Endothelial cell of umbilical vein (primary cell): ENCODE measurements at regions not wholly inside any gene's neighbourhood (a gene's known extent, or its start where the extent isn't known, plus 50 kb on each side); places are given as distances from the start of the nearest gene placed in this dataset.

ENCODE experiments used
- EZH2 ChIP-seq: IDR thresholded peaks from 2 replicates; pipeline ENCODE4 v1.6.1; 2012; ENCODE audit warnings: borderline replicate concordance, low read depth, mild to moderate bottlenecking, moderate library complexity, low read length, inconsistent platforms; ENCODE audit not compliant: severe bottlenecking
- FOS ChIP-seq: IDR thresholded peaks from 2 replicates; pipeline ENCODE4 v1.6.1; 2011; ENCODE audit warnings: mild to moderate bottlenecking, low read length, moderate library complexity, borderline replicate concordance; ENCODE audit not compliant: insufficient read depth
- GATA2 ChIP-seq: IDR thresholded peaks from 2 replicates; pipeline ENCODE4 v1.7.0; 2011; ENCODE audit warnings: low read depth, mild to moderate bottlenecking, moderate library complexity, mixed read lengths, low read length; ENCODE audit not compliant: insufficient read length, insufficient read depth
- JUN ChIP-seq: IDR thresholded peaks from 2 replicates; pipeline ENCODE4 v1.6.1; 2011; ENCODE audit warnings: borderline replicate concordance, low read depth; ENCODE audit not compliant: insufficient read length, insufficient read depth
- MYC ChIP-seq: IDR thresholded peaks from one replicate; pipeline ENCODE4 v1.6.1; 2011; ENCODE audit warnings: mild to moderate bottlenecking, low read depth, low read length
- POLR2A ChIP-seq: IDR thresholded peaks from 2 replicates; pipeline ENCODE4 v1.6.1; 2012; ENCODE audit warnings: low read depth, mild to moderate bottlenecking, control low read depth, low read length
- POLR2AphosphoS5 ChIP-seq: IDR thresholded peaks from 2 replicates; pipeline ENCODE4 v1.6.1; 2012; ENCODE audit warnings: low read depth, mild to moderate bottlenecking, control low read depth, low read length, moderate library complexity; ENCODE audit not compliant: insufficient read depth
- TF ChIP-seq, protein P1 (sequence below), 2 donors: IDR thresholded peaks; 1 replicate in 1 of 2; 2 replicates in 1 of 2; pipeline ENCODE4 v1.5.1; 2011; ENCODE audit warnings: low read length in 2 of 2, mild to moderate bottlenecking in 2 of 2, moderate library complexity in 2 of 2, control low read depth in 1 of 2, inconsistent platforms in 1 of 2, low read depth in 1 of 2; ENCODE audit not compliant: insufficient read depth in 1 of 2; ENCODE audit errors: extremely low read depth in 1 of 2
- TF ChIP-seq, protein P2 (sequence below): IDR thresholded peaks from 2 replicates; pipeline ENCODE4 v1.6.1; 2011; ENCODE audit not compliant: insufficient read depth, insufficient read length

DNA sequence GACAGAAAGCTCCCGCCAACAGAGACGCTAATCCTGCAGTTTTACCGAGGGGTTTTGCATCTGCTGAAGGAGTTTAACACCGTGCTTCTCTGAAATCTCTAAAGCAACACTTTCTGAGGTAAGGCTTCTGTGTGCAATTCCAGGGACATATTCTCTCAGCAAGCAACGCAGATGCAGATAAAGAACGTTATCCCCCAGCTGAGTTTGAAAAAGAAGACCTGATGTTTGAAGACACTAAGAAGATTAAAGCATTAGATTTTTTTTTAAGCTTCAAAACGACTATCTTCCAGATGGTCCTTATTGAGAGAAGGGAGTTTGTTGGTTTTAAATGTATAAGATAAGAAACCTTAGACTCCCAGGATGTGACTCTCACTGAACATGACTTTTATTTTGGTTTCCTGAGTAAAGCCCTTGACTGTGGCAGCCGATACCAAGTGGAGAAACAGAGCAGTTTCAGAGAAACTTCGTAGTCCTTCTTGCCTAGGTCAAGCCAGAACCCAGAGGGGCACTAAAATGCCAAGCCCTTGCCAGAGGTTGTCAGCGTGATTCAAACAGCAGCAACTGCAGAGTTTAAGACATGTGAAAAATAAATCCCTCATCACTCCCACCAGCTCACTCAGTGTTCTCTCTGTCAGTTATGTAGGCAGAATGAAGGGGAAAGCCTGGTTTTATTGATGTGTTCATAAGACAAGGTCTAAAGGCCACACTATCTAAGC, 353.3 kb upstream of the CNR1 start:
- TF ChIP-seq, protein P1, sequence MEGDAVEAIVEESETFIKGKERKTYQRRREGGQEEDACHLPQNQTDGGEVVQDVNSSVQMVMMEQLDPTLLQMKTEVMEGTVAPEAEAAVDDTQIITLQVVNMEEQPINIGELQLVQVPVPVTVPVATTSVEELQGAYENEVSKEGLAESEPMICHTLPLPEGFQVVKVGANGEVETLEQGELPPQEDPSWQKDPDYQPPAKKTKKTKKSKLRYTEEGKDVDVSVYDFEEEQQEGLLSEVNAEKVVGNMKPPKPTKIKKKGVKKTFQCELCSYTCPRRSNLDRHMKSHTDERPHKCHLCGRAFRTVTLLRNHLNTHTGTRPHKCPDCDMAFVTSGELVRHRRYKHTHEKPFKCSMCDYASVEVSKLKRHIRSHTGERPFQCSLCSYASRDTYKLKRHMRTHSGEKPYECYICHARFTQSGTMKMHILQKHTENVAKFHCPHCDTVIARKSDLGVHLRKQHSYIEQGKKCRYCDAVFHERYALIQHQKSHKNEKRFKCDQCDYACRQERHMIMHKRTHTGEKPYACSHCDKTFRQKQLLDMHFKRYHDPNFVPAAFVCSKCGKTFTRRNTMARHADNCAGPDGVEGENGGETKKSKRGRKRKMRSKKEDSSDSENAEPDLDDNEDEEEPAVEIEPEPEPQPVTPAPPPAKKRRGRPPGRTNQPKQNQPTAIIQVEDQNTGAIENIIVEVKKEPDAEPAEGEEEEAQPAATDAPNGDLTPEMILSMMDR (IDR thresholded peaks at IDR 0.05; ENCODE audit: extremely low read depth in 1 of 2, insufficient read depth in 1 of 2, low read depth in 1 of 2, low read length in 2 of 2): no peak
- TF ChIP-seq POLR2A (no peak), POLR2AphosphoS5 (no peak), EZH2 (no peak), FOS (no peak), JUN (no peak), MYC (no peak), GATA2 (no peak)
- TF ChIP-seq, protein P2, sequence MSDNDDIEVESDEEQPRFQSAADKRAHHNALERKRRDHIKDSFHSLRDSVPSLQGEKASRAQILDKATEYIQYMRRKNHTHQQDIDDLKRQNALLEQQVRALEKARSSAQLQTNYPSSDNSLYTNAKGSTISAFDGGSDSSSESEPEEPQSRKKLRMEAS: no peak
